Ovary (tissue), 7 donors: ENCODE measurements at regions not wholly inside any gene's neighbourhood (a gene's known extent, or its start where the extent isn't known, plus 50 kb on each side); places are given as distances from the start of the nearest gene placed in this dataset.

Experiments used
- DNase-seq, 5 donors: peaks; one replicate each; pipeline ENCODE4 v3.0.0-alpha.2; 2019 to 2020
- H3K27ac ChIP-seq, 2 donors: fragments of 200-600 bp; one replicate each; pipeline versions ENCODE4 v1.5.1 to v1.8.0; 2019 to 2022
- H3K27me3 ChIP-seq: fragments of 200-600 bp; one replicate; pipeline ENCODE4 v1.8.0; 2022
- H3K36me3 ChIP-seq: fragments of 200-600 bp; sonication (generic); one replicate; pipeline ENCODE4 v1.5.1; 2019
- H3K4me1 ChIP-seq: one replicate; pipeline ENCODE4 v1.8.1; 2013; ENCODE audit warnings: mild to moderate bottlenecking, moderate library complexity; ENCODE audit not compliant: insufficient read depth
- H3K4me3 ChIP-seq: fragments of 200-600 bp; sonication (generic); one replicate; pipeline ENCODE4 v1.5.1; 2017
- H3K9me3 ChIP-seq, 2 donors: fragments of 200-600 bp in 1 of 2; sonication (generic) in 1 of 2; one replicate each; pipeline versions ENCODE4 v1.5.1 to v1.8.1; 2013 to 2019; ENCODE audit warnings: mild to moderate bottlenecking in 1 of 2, moderate library complexity in 1 of 2
- CTCF ChIP-seq, 3 donors: fragments of 450-650 bp in 2 of 3; fragments of 200-600 bp in 1 of 3; IDR thresholded peaks; one replicate each; pipeline versions ENCODE4 v1.5.1 to v1.8.0; 2016 to 2022; ENCODE audit warnings: antibody characterized with exemption in 3 of 3, mild to moderate bottlenecking in 1 of 3
- EP300 ChIP-seq: sonication (generic); formaldehyde crosslinking; IDR thresholded peaks from one replicate; pipeline ENCODE4 v1.6.1; 2017; ENCODE audit warnings: antibody characterized with exemption
- POLR2A ChIP-seq: fragments of 450-650 bp; IDR thresholded peaks from one replicate; pipeline ENCODE4 v1.6.1; 2017; ENCODE audit warnings: antibody characterized with exemption, mild to moderate bottlenecking, moderate library complexity
- WGBS, 3 donors: extraction: QIAGEN DNeasy Blood & Tissue Kit in 1 of 3; methylation state at CpG; one replicate each; pipeline versions ENCODE4 v1.1.5 to v1.1.7; 2013 to 2017; 5-methylcytosine and 5-hydroxymethylcytosine counted together
- intact Hi-C, 4 donors: fragments of 100-400 bp; cut with DNase I; formaldehyde crosslinking; loops; one replicate each; pipeline versions ENCODE4 v1.11.0 to v1.15.1; 2022 to 2023
- donor health status: DM: no; HTN: no; CAD: no; lungs with moderate emphysema.
- donor health status: DM: no; HTN: no; CAD: no.
- donor health status: Bipolar disorder and iron deficiency.
- donor health status: DM: no; HTN: no; CAD: no.
- donor health status: DM: yes; HTN: yes; CAD: no.

GRCh38 chr7:17700138-17700537, 240.2 kb downstream of the SNX13 start:
- H3K9me3 ChIP-seq: no peaks in the 10 kb centered on the region
- no peak for DNase-seq
- H3K4me3 ChIP-seq: no peak overlapping the region
- no peaks in the 10 kb centered on the region for H3K36me3 ChIP-seq
- no peaks in the 10 kb centered on the region for H3K4me1 ChIP-seq
- intact Hi-C loops: no loop called here
- H3K27me3 ChIP-seq: no peaks in the 10 kb centered on the region
- 76 to 93% (median 79%) methylated on average over 3 of the region's 3 CpGs for WGBS, 3 donors
- TF ChIP-seq CTCF (IDR thresholded peaks at IDR 0.05) (no peak), EP300 (no peak), POLR2A (no peak)
- H3K27ac ChIP-seq: no peak overlapping the region

GRCh38 chr7:17706275-17706674, 234.0 kb downstream of the SNX13 start:
- Histone ChIP-seq H3K4me1 (no peaks in the 10 kb centered on the region), H3K4me3 (no peak overlapping the region), H3K36me3 (no peaks in the 10 kb centered on the region), H3K9me3 (no peaks in the 10 kb centered on the region), H3K27me3 (no peaks in the 10 kb centered on the region), H3K27ac (no peak overlapping the region)
- no peak for DNase-seq
- WGBS, 3 donors: 41 to 46% (median 41%) methylated on average over 4 of the region's 4 CpGs
- TF ChIP-seq CTCF (IDR thresholded peaks at IDR 0.05) (no peak), EP300 (no peak), POLR2A (no peak)
- intact Hi-C loops: no loop called here

GRCh38 chr7:17706734-17707133, 233.6 kb downstream of the SNX13 start:
- TF ChIP-seq EP300: no peak
- TF ChIP-seq CTCF (IDR thresholded peaks at IDR 0.05): peak in 2 of 3 donors; percentile 16 to 34
- TF ChIP-seq POLR2A: no peak
- no peak overlapping the region for H3K27ac ChIP-seq
- H3K27me3 ChIP-seq: no peaks in the 10 kb centered on the region
- H3K9me3 ChIP-seq: no peaks in the 10 kb centered on the region
- H3K4me1 ChIP-seq: no peaks in the 10 kb centered on the region
- 12 to 14% (median 12%) methylated on average over 3 of the region's 3 CpGs for WGBS, 3 donors
- H3K36me3 ChIP-seq: no peaks in the 10 kb centered on the region
- intact Hi-C loops: no loop called here
- peak in 3 of 5 donors; percentile 22 to 39 (median 23) for DNase-seq
- no peak overlapping the region for H3K4me3 ChIP-seq

- Histone ChIP-seq H3K4me3 (no peak overlapping the region), H3K4me1 (no peaks in the 10 kb centered on the region), H3K27me3 (no peaks in the 10 kb centered on the region), H3K27ac (no peak overlapping the region), H3K36me3 (no peaks in the 10 kb centered on the region), H3K9me3 (no peaks in the 10 kb centered on the region)
- no peak for TF ChIP-seq EP300
- TF ChIP-seq CTCF (IDR thresholded peaks at IDR 0.05): no peak
- no peak for TF ChIP-seq POLR2A
- no peak for DNase-seq
- intact Hi-C loops: no loop called here
- WGBS, 3 donors: 23 to 74% (median 38%) methylated on average over 1 of the region's 1 CpG
These were observed 231.2 kb downstream of the SNX13 start for GRCh38 chr7:17709127-17709526.

- H3K4me1 ChIP-seq: no peaks in the 10 kb centered on the region
- H3K27ac ChIP-seq: no peak overlapping the region
- H3K27me3 ChIP-seq: no peaks in the 10 kb centered on the region
- no peaks in the 10 kb centered on the region for H3K36me3 ChIP-seq
- 85 to 92% (median 92%) methylated on average over 2 of the region's 2 CpGs for WGBS, 3 donors
- H3K4me3 ChIP-seq: no peak overlapping the region
- no peak for TF ChIP-seq POLR2A
- no peaks in the 10 kb centered on the region for H3K9me3 ChIP-seq
- no peak for DNase-seq
- intact Hi-C loops: no loop called here
These were observed 230.7 kb downstream of the SNX13 start for GRCh38 chr7:17709599-17709998.
